GM18511 (cell line): ENCODE measurements at regions not wholly inside any gene's neighbourhood (a gene's known extent, or its start where the extent isn't known, plus 50 kb on each side); places are given as distances from the start of the nearest gene placed in this dataset.
"Not testable (repeated sequence)": the region's sequence is repeated elsewhere in the genome, so short reads cannot be mapped to it uniquely, and the experiment has no call there.

Experiments
- ATAC-seq: cut with Tn5 transposase; IDR thresholded peaks from one replicate; pipeline ENCODE4 v1.9.1; 2021; ENCODE audit warnings: mild to moderate bottlenecking, moderate library complexity; ENCODE audit not compliant: unreplicated experiment

- ATAC-seq: peak; percentile 29
Measured at GRCh38 chr18:64379662-64380061, 230.8 kb upstream of the LINC00305 start.

- no peak for ATAC-seq
Measured at GRCh38 chr18:64377446-64377845, 228.6 kb upstream of the LINC00305 start.

DNA sequence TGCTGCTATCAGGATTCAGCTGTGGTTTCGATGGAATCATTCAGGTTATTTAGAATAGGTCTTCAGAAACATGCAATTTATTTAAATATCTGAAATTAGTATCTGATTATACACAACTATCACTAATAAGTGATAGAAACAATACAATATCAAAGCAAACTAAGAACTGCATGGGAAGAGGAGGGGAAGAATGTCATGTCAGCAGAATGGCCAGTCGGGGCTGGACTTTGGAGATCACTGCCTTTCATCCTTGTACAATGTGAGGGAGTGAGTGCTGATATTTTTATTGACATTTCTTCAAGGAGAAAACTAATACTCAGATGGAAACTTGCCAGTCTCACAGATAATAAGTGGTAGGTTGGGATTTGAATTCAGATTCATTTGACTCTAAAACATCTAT, 224.0 kb upstream of the LINC00305 start:
- no peak for ATAC-seq

- not testable (repeated sequence) for ATAC-seq
Measured at GRCh38 chr18:64369830-64370440, 221.0 kb upstream of the LINC00305 start.

DNA sequence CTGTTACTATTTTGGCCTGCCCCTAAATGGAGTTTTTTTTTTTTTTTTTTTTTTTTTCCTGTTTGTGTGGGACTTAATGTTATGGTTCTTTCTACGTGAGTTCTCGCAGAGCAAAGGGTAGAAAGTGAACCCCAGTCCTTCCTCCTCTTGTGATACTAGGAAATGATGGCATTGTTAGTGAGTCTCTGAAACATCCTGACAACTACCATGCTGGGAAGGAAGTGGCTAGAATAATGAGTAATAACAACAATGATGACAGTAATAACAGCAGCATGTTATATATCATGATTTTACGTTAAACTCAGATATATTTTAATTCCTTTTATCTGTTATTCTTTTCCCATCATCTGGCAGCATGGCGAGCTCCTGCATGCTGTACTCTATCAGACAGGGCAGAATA, 216.2 kb upstream of the LINC00305 start:
- no peak for ATAC-seq

- ATAC-seq: no peak
Measured at GRCh38 chr18:64337673-64338072, 188.8 kb upstream of the LINC00305 start.

DNA sequence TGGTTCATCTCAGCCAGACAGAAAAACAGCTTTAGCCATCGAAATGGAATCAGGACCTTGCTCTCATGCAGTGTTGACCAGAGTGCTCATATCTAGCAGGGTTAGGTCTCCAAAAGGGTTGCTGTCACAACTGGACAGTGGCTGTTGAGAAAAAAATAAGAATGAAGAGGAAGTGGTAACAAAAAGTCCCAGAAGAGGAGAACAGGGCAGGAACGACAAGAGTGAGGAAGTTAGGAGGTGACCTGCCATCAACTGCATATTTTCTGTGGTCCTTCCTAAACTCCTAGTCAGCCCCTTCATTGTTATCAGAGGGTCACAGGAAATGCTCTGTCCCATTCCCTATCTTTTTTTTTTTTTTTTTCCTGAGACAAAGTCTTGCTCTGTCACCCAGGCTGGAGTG, 188.1 kb upstream of the LINC00305 start:
- ATAC-seq: no peak

GRCh38 chr18:64334748-64335147, 185.9 kb upstream of the LINC00305 start:
- no peak for ATAC-seq

DNA sequence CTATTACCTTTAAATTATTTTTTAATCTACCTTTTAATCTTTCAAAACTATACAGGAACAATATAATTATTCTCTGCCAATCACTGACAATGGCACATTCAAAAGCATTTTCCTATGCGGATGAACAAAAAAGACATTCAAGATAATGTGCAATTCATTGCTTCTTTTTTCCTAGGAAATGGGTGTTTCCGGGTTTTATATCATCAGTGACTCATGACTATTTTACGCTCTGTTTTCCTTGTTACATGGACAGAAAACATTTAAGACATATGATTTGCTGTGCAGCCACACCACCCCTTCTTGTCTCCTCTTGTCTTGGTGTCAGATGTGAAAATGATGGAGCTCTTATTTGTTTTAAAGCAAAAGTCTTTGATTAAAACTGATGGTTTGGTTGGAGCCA, 184.7 kb upstream of the LINC00305 start:
- ATAC-seq: no peak

DNA sequence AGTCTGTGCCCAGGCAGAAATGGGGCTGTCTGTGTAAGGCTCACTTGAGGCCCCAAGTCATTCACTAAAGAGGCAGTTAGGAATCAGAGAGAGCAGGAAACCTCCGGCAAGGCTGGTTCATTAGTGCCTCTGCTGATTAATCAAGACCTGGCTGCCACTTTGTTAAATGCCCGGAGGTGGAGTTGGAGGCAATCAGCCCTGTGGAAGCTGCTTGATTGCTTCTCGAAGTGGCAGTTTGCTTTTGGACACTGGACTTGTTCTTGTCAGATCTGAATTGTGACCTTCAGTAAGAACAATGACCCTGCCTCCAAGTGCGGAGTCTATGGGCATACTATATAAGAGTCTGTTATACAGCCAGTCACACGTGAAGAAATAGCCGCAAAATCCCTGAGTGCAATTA, 183.9 kb upstream of the LINC00305 start:
- no peak for ATAC-seq

DNA sequence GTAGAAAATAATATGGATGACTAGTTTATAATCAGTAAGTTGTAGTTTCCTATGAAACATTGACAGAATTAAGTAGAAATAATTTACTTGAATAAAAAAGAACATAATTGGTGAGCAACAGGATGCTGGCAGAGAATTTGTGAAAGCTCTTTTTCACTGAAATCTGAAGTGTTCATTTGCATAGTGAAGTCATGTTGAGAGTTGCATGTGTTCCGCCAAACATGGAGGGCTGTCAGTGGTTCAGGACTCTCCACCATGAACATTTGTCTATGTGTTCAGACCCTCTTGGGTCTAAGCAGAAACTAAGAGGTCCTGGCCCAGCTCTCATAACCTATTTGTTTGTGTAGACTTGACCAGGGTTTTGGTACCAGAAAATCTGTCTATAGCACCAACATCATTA, 182.5 kb upstream of the LINC00305 start:
- no peak for ATAC-seq

DNA sequence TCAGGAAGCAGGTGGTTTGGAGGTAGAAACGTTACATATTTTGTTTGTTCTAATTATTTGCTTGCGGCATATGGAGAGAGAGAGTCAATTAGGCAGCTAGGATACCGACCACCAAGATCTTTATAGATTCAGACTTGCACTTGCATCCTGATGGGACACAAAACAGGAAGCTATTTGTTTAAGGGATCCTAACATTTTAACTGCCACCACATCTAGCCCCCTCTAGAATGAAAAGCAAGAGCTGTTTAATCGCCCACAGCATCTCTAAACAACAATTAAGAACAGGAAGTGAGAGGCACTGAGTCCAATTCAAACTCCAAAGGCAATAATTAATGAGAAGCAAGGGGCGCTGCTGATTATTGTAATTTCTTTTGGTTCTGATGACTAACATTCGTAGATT, 182.0 kb upstream of the LINC00305 start:
- ATAC-seq: no peak

DNA sequence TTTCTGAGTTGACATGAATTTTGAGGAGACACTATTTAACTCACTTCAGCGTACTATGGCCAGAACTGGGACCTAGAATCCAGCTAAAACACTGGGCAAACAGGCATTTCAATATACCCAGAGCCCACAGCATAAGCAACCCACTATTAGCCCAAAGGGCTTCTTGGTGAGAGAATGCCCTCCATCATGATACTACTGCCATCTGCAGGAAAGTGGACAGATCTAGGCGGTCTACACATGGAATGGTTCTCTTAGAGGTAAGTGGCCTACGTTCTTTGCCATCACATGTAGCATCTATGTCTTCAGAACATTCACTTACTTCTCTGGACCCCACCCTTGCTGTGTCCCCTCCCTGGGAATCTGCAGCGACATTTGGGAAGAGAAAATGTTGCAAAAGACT, 181.3 kb upstream of the LINC00305 start:
- ATAC-seq: no peak

DNA sequence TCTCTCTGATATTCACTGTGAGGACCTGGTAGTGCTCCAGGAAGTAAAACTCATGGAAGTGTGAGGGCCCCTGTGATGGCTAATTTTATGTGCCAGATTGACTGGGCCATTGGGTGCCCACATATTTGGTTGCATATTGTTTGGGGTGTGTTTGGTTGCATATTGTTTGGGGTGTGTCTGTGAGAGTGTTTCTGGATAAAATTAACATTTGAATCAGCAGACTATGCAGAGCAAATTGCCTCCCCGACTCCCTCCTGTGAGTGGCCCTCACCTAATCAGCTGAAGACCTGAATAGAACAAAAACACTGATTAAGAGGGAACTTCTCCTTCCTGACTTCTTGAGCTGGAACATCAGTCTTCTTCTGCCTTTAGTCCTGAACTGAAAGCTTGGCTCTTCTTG, 173.3 kb upstream of the LINC00305 start:
- ATAC-seq: no peak

DNA sequence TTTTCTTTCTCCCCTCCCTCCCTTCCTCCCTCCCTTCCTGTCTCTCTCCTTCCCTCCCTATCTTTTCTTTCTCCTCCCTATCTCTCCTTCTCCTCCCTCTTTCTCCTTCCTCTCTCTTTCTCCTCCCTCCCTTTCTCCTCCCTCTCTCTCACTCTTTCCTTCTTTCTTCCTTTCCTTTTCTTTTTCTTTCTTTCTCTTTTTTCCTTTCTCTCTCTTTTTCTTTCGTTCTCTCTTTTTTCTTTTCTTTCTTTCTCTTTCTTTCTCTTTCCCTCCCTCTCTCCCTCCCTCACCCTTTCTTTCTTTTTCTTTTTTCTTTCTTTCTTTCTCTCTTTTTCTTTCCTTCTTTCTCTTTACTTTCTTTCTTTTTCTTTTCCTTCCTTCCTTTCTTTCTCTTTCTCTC, 169.7 kb upstream of the LINC00305 start:
- ATAC-seq: no peak

- no peak for ATAC-seq
Measured at GRCh38 chr18:64311859-64312258, 163.0 kb upstream of the LINC00305 start.

DNA sequence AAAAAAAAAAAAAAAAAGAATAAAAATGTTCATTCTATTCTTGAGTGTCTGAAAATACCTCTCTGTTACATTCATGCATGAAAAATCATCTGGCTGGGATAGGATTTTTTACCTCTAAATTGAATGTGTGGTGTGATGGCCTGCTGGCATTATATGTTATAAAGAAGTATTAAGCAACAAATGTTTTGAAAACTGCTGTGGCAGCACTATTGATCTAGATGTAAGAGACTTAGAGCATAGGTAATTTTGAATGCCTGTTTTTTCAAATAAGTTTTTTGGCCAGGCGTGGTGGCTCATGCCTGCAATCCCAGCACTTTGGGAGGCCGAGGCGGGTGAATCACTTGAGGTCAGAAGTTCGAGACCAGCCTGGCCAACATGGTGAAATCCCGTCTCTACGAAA, 147.0 kb upstream of the LINC00305 start:
- no peak for ATAC-seq

DNA sequence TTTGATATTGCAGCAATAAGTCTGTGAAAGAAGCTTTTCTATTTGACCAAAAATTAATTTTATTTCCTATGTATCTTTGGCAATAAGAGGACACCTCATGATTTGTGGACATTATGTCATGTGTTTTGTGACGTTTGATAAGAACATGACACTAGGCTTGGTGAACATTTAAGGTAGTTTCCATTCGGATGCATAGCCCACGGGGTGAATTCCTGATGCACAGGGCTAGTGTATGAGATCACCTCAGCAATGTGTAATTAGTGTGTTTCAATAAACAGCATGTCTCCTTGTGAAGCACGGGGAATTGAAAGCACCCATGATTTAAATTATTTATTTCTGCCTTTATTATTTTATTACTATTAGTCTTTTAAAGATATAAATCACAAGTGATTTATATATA, 146.1 kb upstream of the LINC00305 start:
- no peak for ATAC-seq

DNA sequence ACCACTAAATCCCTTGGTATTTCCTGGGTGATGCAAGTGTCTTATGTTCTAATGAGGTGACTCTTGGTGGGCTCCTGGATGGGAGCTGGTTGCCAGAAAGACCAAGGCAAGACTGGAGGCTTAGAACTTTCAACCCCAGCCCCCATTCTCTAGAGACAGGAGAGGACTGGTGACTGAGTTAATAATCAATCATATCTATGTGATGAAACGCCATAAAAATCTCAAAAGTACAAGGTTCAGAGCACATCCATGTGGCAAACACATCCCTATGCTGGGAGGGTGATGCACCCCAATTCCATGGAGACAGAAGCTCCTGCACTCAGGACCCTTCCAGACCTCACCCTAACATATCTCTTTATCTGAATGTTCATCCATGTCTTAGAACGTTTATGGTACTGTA, 139.5 kb upstream of the LINC00305 start:
- ATAC-seq: no peak

- no peak for ATAC-seq
Measured at GRCh38 chr18:64287926-64288325, 139.0 kb upstream of the LINC00305 start.

GRCh38 chr18:64283059-64283458, 134.2 kb upstream of the LINC00305 start:
- no peak for ATAC-seq

DNA sequence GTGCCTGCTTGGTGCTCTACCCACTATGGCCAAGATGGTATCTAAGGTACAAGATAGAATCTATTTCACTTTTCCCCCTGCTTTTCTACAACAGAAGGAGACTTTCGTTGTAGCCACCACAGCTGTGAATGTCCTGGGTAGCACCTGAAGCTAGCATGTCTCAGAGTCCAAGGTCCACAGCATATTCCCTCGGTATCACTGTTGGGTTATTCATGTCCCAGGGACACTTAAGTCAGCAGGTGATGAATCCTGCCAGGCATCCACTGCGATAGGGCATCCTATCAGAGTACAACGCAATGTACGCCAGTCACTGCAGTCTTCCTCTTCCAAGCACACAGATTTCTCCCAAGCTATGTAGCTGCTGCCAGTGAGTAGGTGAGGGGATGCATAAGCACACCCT, 129.1 kb upstream of the LINC00305 start:
- ATAC-seq: no peak

GRCh38 chr18:64276311-64277090, 127.6 kb upstream of the LINC00305 start:
- ATAC-seq: no peak
